K562 (cell line): ENCODE measurements at regions not wholly inside any gene's neighbourhood (a gene's known extent, or its start where the extent isn't known, plus 50 kb on each side); places are given as distances from the start of the nearest gene placed in this dataset.

Source experiments
- ATAC-seq: fragments of 200-7000 bp; cut with Tn5 transposase; 3 replicates; pipeline ENCODE4 v1.9.1; 2020; ENCODE audit warnings: moderate library complexity
- BruUV-seq: library from RNA; stranded (reverse); fragments of 400-500 nt; replicated peaks from 2 replicates; lab custom pipeline; 2021; lab: Mats Ljungman, UMichigan
- CTCF ChIA-PET: fragments of 300-600 bp; formaldehyde crosslinking; extraction: SDS; loops from one replicate; lab custom pipeline; 2021; ENCODE audit warnings: low intra/inter-chr PET ratio; lab: Yijun Ruan, JAX
- POLR2A ChIA-PET: fragments of 300-600, 350-650 bp; sonication (Branson Sonifier 250); formaldehyde crosslinking; extraction: SDS; loops from one replicate; lab custom pipeline; 2021; ENCODE audit warnings: antibody characterized with exemption, inconsistent platforms; lab: Yijun Ruan, JAX
- DNase-seq, 4 experiments: peaks; one replicate each; pipeline versions ENCODE4 v3.0.0 to v3.0.0-alpha.2; 2011 to 2018; ENCODE audit warnings: low spot score in 3 of 4, mixed read lengths in 3 of 4; ENCODE audit errors: extremely low read depth in 1 of 4
- FAIRE-seq: peaks from 2 replicates; lab custom pipeline; 2011; peaks lifted over from hg19 to GRCh38; lab: Jason Lieb, UNC
- H2AFZ ChIP-seq: 2 replicates; pipeline ENCODE4 v1.6.0; 2011; ENCODE audit warnings: low read depth, low read length, control low read depth, inconsistent platforms
- H3K27ac ChIP-seq: fragments of 200-600 bp; 3 replicates; pipeline ENCODE4 v1.8.0; 2011; ENCODE audit warnings: low read depth, mild to moderate bottlenecking, control low read depth, inconsistent platforms, low read length, moderate library complexity, mixed read lengths; ENCODE audit errors: extremely low read depth
- H3K27me3 ChIP-seq, 2 experiments: fragments of 300-600 bp in 1 of 2; 2 replicates in 1 of 2; 3 replicates in 1 of 2; pipeline versions ENCODE4 v1.6.0 to v1.8.0; 2011; ENCODE audit warnings: inconsistent platforms in 2 of 2, low read length in 2 of 2, mild to moderate bottlenecking in 1 of 2, mixed read lengths in 1 of 2, moderate library complexity in 1 of 2; ENCODE audit not compliant: control insufficient read depth in 2 of 2, insufficient read depth in 2 of 2
- H3K36me3 ChIP-seq: fragments of 300-600 bp; 3 replicates; pipeline ENCODE4 v1.8.0; 2011; ENCODE audit warnings: mild to moderate bottlenecking, low read length, inconsistent platforms; ENCODE audit not compliant: control insufficient read depth, insufficient read depth
- H3K4me1 ChIP-seq, 2 experiments: fragments of 200-600 bp in 1 of 2; replicated peaks in 1 of 2; 2 replicates in 1 of 2; 3 replicates in 1 of 2; pipeline versions ENCODE4 v1.5.1 to v1.8.0; 2011; ENCODE audit warnings: inconsistent platforms in 2 of 2, low read length in 2 of 2, mild to moderate bottlenecking in 1 of 2, mixed read lengths in 1 of 2, moderate library complexity in 1 of 2; ENCODE audit not compliant: control insufficient read depth in 2 of 2, insufficient read depth in 2 of 2
- H3K4me2 ChIP-seq: 2 replicates; pipeline ENCODE4 v1.6.1; 2011; ENCODE audit warnings: low read length, control low read depth, inconsistent platforms, mixed read lengths; ENCODE audit not compliant: insufficient read depth
- H3K4me3 ChIP-seq: fragments of 200-600 bp; sonication (generic), shearing (Covaris generic); 2 replicates; pipeline ENCODE4 v1.5.1; 2016; ENCODE audit warnings: control low read depth, inconsistent platforms
- H3K79me2 ChIP-seq: fragments of 200-600 bp; 3 replicates; pipeline ENCODE4 v1.8.0; 2011; ENCODE audit warnings: low read length, inconsistent platforms; ENCODE audit not compliant: control insufficient read depth, insufficient read depth
- H3K9ac ChIP-seq, 2 experiments: 2 replicates each; pipeline versions ENCODE4 v1.6.0 to v1.6.1; 2011; ENCODE audit warnings: low read depth in 2 of 2, low read length in 2 of 2, control low read depth in 1 of 2, inconsistent platforms in 1 of 2, mild to moderate bottlenecking in 1 of 2, mixed read lengths in 1 of 2; ENCODE audit not compliant: insufficient read depth in 1 of 2
- H3K9me1 ChIP-seq: one replicate; pipeline ENCODE4 v1.6.0; 2011; ENCODE audit warnings: inconsistent platforms, mild to moderate bottlenecking, low read length, moderate library complexity; ENCODE audit not compliant: control insufficient read depth, insufficient read depth
- H3K9me3 ChIP-seq: replicated peaks from 2 replicates; pipeline ENCODE4 v1.5.1; 2011; ENCODE audit warnings: low read depth, low read length, inconsistent platforms; ENCODE audit not compliant: control insufficient read depth, insufficient read depth
- H4K20me1 ChIP-seq: replicated peaks from 2 replicates; pipeline ENCODE4 v1.6.1; 2011; ENCODE audit warnings: low read length, inconsistent platforms, mixed read lengths; ENCODE audit not compliant: control insufficient read depth, insufficient read depth
- CCNT2 ChIP-seq: IDR thresholded peaks from 2 replicates; pipeline ENCODE4 v1.6.1; 2011; ENCODE audit warnings: borderline replicate concordance, low read depth, mild to moderate bottlenecking, moderate library complexity, mixed read lengths, low read length; ENCODE audit not compliant: insufficient read length; ENCODE audit errors: extremely low read depth
- CHD4 ChIP-seq: fragments of 200-600 bp; sonication (generic); IDR thresholded peaks from 3 replicates; pipeline ENCODE4 v1.6.1; 2012; ENCODE audit warnings: low read depth, mild to moderate bottlenecking, mixed read lengths, low read length, inconsistent platforms; ENCODE audit not compliant: insufficient read depth, insufficient replicate concordance, poor library complexity, severe bottlenecking
- POLR3A ChIP-seq: IDR thresholded peaks from 2 replicates; pipeline ENCODE4 v1.6.1; 2011; ENCODE audit warnings: borderline replicate concordance, mild to moderate bottlenecking, moderate library complexity; ENCODE audit not compliant: insufficient read length, insufficient read depth; ENCODE audit errors: extremely low read depth
- SMAD4 ChIP-seq: fragments of 250-450 bp; sonication (Bioruptor Pico); conservative IDR thresholded peaks from 2 replicates; pipeline ENCODE4 v1.8.0; 2021; ENCODE audit warnings: inconsistent platforms, mild to moderate bottlenecking, moderate library complexity
- WGBS: fragments of 100-300 bp; shearing (Covaris generic); methylation state at CpG from one replicate; pipeline ENCODE4 v1.1.6; 2016; ENCODE audit warnings: low coverage, mixed read lengths; ENCODE audit not compliant: insufficient coverage; ENCODE audit errors: missing lambda C conversion rate; 5-methylcytosine and 5-hydroxymethylcytosine counted together
- in situ Hi-C: fragments of 300-500 bp; cut with MboI; formaldehyde crosslinking; loops from 4 replicates; pipeline ENCODE4 v1.15.0; 2018; ENCODE audit warnings: inconsistent platforms, mixed read lengths
- intact Hi-C: fragments of 100-400 bp; cut with micrococcal nuclease; formaldehyde crosslinking; loops from 2 replicates; pipeline ENCODE4 v1.14.2; 2022
- TF ChIP-seq, protein P1 (sequence below): fragments of 450-650 bp; IDR thresholded peaks from 2 replicates; pipeline ENCODE4 v1.6.1; 2018; ENCODE audit not compliant: partially characterized antibody

GRCh38 chr9:118271331-118271730 is 567.1 kb downstream of the TLR4 start:
- no peak overlapping the region for H2AFZ ChIP-seq
- 0% methylated on average over 3 of the region's 3 CpGs for WGBS
- H3K4me1 ChIP-seq, result no peaks in the 10 kb centered on the region
- TF ChIP-seq POLR3A (no peak), SMAD4 (no peak), CCNT2 (no peak), CHD4 (no peak)
- TF ChIP-seq, protein P1, sequence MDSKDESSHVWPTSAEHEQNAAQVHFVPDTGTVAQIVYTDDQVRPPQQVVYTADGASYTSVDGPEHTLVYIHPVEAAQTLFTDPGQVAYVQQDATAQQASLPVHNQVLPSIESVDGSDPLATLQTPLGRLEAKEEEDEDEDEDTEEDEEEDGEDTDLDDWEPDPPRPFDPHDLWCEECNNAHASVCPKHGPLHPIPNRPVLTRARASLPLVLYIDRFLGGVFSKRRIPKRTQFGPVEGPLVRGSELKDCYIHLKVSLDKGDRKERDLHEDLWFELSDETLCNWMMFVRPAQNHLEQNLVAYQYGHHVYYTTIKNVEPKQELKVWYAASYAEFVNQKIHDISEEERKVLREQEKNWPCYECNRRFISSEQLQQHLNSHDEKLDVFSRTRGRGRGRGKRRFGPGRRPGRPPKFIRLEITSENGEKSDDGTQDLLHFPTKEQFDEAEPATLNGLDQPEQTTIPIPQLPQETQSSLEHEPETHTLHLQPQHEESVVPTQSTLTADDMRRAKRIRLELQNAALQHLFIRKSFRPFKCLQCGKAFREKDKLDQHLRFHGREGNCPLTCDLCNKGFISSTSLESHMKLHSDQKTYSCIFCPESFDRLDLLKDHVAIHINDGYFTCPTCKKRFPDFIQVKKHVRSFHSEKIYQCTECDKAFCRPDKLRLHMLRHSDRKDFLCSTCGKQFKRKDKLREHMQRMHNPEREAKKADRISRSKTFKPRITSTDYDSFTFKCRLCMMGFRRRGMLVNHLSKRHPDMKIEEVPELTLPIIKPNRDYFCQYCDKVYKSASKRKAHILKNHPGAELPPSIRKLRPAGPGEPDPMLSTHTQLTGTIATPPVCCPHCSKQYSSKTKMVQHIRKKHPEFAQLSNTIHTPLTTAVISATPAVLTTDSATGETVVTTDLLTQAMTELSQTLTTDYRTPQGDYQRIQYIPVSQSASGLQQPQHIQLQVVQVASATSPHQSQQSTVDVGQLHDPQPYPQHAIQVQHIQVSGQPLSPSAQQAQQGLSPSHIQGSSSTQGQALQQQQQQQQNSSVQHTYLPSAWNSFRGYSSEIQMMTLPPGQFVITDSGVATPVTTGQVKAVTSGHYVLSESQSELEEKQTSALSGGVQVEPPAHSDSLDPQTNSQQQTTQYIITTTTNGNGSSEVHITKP, result no peak
- no peaks in the 10 kb centered on the region for H3K9me3 ChIP-seq
- no peaks in the 10 kb centered on the region for H3K79me2 ChIP-seq
- intact Hi-C loops (no loop called here), in situ Hi-C loops (no loop called here)
- CTCF ChIA-PET, result no interaction called here
- no peak overlapping the region for H3K27ac ChIP-seq
- BruUV-seq, result no TSS peak
- no peak overlapping the region for H3K4me2 ChIP-seq
- ATAC-seq (no peak), DNase-seq (no peak), FAIRE-seq (no peak)
- no peaks in the 10 kb centered on the region for H3K27me3 ChIP-seq
- POLR2A ChIA-PET, result interaction anchor here (0.7 kb wide), 1 partner anchor 1109 kb away, joined by 3 read pairs; no protein-coding TSS in a partner anchor
- H4K20me1 ChIP-seq, result no peaks in the 10 kb centered on the region
- H3K9ac ChIP-seq, result no peak overlapping the region
- H3K36me3 ChIP-seq, result no peaks in the 10 kb centered on the region
- H3K4me3 ChIP-seq, result no peak overlapping the region
- H3K9me1 ChIP-seq, result no peaks in the 10 kb centered on the region
